HEK293T (cell line): ENCODE measurements at regions not wholly inside any gene's neighbourhood (a gene's known extent, or its start where the extent isn't known, plus 50 kb on each side); places are given as distances from the start of the nearest gene placed in this dataset.
"Not testable (repeated sequence)": the region's sequence is repeated elsewhere in the genome, so short reads cannot be mapped to it uniquely, and the experiment has no call there.

ENCODE experiments used
- CTCF ChIA-PET: fragments of 350-600 bp; formaldehyde crosslinking; extraction: SDS; loops from one replicate; lab custom pipeline; 2021; ENCODE audit warnings: antibody characterized with exemption, inconsistent platforms; lab: Yijun Ruan, JAX
- POLR2A ChIA-PET: fragments of 350-600 bp; formaldehyde crosslinking; extraction: SDS; loops from one replicate; lab custom pipeline; 2020; ENCODE audit warnings: antibody characterized with exemption, inconsistent platforms; lab: Yijun Ruan, JAX
- DNase-seq: peaks from one replicate; pipeline ENCODE4 v3.0.0; 2012; ENCODE audit warnings: mixed read lengths; ENCODE audit errors: extremely low spot score
- ARNT ChIP-seq: fragments of 450-650 bp; IDR thresholded peaks from 2 replicates; pipeline ENCODE4 v1.6.1; 2017; ENCODE audit warnings: mild to moderate bottlenecking
- BHLHE40 ChIP-seq: fragments of 450-650 bp; IDR thresholded peaks from 2 replicates; pipeline ENCODE4 v1.6.1; 2016; ENCODE audit warnings: mild to moderate bottlenecking, moderate library complexity, borderline replicate concordance
- CTBP1 ChIP-seq: fragments of 450-650 bp; IDR thresholded peaks from 2 replicates; pipeline ENCODE4 v1.6.1; 2016; ENCODE audit warnings: borderline replicate concordance
- ELF4 ChIP-seq: fragments of 450-650 bp; IDR thresholded peaks from 2 replicates; pipeline ENCODE4 v1.6.1; 2017; ENCODE audit warnings: antibody characterized with exemption
- FOXA1 ChIP-seq: fragments of 450-650 bp; IDR thresholded peaks from 2 replicates; pipeline ENCODE4 v1.6.1; 2016; ENCODE audit warnings: mild to moderate bottlenecking
- FOXK2 ChIP-seq: fragments of 450-650 bp; IDR thresholded peaks from 2 replicates; pipeline ENCODE4 v1.6.1; 2016; ENCODE audit warnings: mild to moderate bottlenecking
- FOXM1 ChIP-seq: fragments of 450-650 bp; IDR thresholded peaks from 2 replicates; pipeline ENCODE4 v1.6.1; 2017; ENCODE audit warnings: mild to moderate bottlenecking, borderline replicate concordance
- HDGF ChIP-seq: fragments of 450-650 bp; IDR thresholded peaks from 2 replicates; pipeline ENCODE4 v1.6.1; 2017; ENCODE audit warnings: antibody characterized with exemption, borderline replicate concordance
- L3MBTL2 ChIP-seq: fragments of 450-650 bp; conservative IDR thresholded peaks from 2 replicates; pipeline ENCODE4 v1.6.1; 2016; ENCODE audit warnings: mild to moderate bottlenecking
- LEF1 ChIP-seq: fragments of 450-650 bp; IDR thresholded peaks from 2 replicates; pipeline ENCODE4 v1.6.1; 2017; ENCODE audit warnings: mild to moderate bottlenecking, borderline replicate concordance
- NFRKB ChIP-seq: fragments of 450-650 bp; IDR thresholded peaks from 2 replicates; pipeline ENCODE4 v1.6.1; 2016; ENCODE audit warnings: mild to moderate bottlenecking, moderate library complexity
- SP1 ChIP-seq: fragments of 450-650 bp; IDR thresholded peaks from 2 replicates; pipeline ENCODE4 v1.6.1; 2017
- SUZ12 ChIP-seq: fragments of 450-650 bp; IDR thresholded peaks from 2 replicates; pipeline ENCODE4 v1.6.1; 2016; ENCODE audit warnings: mild to moderate bottlenecking
- TARDBP ChIP-seq: fragments of 450-650 bp; IDR thresholded peaks from 2 replicates; pipeline ENCODE4 v1.6.1; 2016
- ZNF384 ChIP-seq: fragments of 450-650 bp; IDR thresholded peaks from 2 replicates; pipeline ENCODE4 v1.6.1; 2016
- TF ChIP-seq, protein P1 (sequence below): fragments of 450-650 bp; IDR thresholded peaks from 2 replicates; pipeline ENCODE4 v1.6.1; 2016

DNA sequence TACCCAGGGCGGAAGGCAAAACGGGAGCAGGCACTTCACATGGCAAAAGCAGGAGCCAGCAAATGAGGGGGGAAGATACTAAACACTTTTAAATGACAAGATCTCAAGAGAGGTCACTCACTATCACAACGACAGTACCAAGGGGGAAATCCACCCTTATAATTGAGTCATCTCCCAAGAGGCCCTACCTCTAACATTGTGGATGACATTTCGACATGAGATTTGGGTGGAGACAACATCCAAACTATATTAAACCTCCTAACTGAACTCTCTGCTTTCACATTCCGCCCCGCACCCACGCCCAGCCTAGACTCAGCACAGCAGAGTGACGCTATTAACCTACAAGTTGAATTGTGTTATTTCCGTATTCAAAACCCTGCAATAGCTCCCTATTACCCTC lies 76.7 kb upstream of the SCAF11 start:
- TF ChIP-seq HDGF = no peak
- TF ChIP-seq L3MBTL2 = no peak
- TF ChIP-seq LEF1 = no peak
- no peak for TF ChIP-seq ELF4
- no peak for TF ChIP-seq ARNT
- TF ChIP-seq NFRKB = no peak
- TF ChIP-seq BHLHE40 = no peak
- TF ChIP-seq SP1 = no peak
- no peak for TF ChIP-seq FOXM1
- TF ChIP-seq SUZ12 = no peak
- no peak for DNase-seq
- ChIA-PET CTCF (no interaction called here), POLR2A (no interaction called here)

DNA sequence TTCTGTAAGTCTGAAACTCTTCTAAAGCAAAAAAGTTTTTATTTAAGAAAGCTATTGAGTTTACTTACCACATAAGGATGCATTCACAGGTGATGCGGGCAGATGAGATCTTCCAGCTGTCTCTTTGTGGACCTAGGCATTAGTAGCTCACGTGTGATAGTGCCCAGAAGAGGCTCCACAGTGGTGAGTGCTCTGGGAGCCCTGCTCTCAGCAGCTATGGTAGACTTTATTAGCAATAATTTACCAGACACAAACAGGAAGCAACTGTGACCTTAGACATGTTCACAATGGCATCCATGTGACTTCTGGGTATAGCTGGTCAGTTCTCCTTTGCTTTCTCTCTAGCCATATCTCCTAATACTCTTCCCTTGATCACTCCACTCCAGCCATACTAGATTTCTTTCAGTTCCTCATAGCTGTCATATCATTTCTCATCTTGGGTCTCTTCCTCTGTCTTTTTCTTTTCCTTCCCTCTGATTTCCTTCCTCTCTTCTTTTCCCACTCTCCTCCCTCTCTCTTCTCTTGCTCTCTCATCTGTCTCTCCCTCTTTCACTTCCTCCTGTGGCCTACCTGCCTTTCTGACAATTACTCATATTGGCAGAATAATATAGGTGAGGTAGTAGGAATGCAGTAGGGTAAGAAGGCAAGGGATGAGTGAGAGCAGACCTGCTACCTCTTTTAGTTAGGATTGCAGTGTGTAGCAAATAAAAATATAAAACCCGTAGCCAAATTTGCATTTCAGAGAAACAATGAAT lies 75.2 kb upstream of the SCAF11 start:
- CTCF ChIA-PET = no interaction called here
- DNase-seq = no peak
- TF ChIP-seq FOXK2 (no peak), ELF4 (no peak), ARNT (no peak), ZNF384 (no peak)
- TF ChIP-seq, protein P1, sequence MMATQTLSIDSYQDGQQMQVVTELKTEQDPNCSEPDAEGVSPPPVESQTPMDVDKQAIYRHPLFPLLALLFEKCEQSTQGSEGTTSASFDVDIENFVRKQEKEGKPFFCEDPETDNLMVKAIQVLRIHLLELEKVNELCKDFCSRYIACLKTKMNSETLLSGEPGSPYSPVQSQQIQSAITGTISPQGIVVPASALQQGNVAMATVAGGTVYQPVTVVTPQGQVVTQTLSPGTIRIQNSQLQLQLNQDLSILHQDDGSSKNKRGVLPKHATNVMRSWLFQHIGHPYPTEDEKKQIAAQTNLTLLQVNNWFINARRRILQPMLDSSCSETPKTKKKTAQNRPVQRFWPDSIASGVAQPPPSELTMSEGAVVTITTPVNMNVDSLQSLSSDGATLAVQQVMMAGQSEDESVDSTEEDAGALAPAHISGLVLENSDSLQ = no peak
- POLR2A ChIA-PET = no interaction called here

DNA sequence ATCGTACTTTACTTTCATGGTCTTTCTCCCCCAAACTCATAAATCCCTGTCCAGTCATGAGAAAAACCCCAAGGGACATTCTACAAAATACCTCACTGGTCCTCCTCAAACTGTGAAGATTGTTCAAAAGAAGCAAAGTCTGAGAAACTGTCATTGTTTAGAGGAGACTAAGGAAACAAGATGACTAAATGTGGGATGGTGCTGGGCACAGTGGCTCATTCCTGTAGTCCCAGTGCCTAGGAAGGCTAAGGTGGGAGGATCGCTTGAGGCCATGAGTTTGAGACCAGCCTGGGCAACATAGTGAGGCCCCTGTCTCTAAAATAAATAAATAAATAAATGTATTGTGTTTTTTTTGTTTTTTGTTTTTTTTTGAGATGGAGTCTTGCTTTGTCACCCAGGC lies 74.2 kb upstream of the SCAF11 start:
- POLR2A ChIA-PET = no interaction called here
- TF ChIP-seq CTBP1 = no peak
- no peak for TF ChIP-seq SP1
- TF ChIP-seq ZNF384 = no peak
- no peak for TF ChIP-seq ARNT
- no peak for TF ChIP-seq TARDBP
- TF ChIP-seq BHLHE40 = no peak
- no peak for TF ChIP-seq ELF4
- TF ChIP-seq FOXM1 = no peak
- no peak for TF ChIP-seq NFRKB
- no peak for TF ChIP-seq HDGF
- no peak for TF ChIP-seq FOXK2
- TF ChIP-seq, protein P1 = no peak
- no peak for TF ChIP-seq FOXA1
- no peak for TF ChIP-seq LEF1
- no peak for TF ChIP-seq L3MBTL2
- TF ChIP-seq SUZ12 = no peak
- CTCF ChIA-PET = no interaction called here
- DNase-seq = no peak

DNA sequence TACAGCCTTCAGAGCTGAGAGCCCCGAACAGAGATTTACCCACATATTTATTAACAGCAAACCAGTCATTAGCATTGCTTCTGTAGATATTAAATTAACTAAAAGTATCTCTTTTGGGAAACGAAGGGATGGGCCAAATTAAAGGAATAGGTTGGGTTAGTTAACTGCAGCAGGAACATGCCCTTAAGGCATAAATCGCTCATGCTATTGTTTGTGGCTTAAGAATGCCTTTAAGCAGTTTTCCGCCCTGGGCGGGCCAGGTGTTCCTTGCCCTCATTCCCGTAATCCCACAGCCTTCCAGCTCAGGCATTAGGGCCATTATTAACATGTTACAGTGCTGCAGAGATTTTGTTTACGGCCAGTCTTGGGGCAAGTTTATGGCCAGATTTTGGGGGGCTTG lies 68.3 kb upstream of the SCAF11 start:
- CTCF ChIA-PET, DNase-seq, POLR2A ChIA-PET: not testable (repeated sequence)

DNA sequence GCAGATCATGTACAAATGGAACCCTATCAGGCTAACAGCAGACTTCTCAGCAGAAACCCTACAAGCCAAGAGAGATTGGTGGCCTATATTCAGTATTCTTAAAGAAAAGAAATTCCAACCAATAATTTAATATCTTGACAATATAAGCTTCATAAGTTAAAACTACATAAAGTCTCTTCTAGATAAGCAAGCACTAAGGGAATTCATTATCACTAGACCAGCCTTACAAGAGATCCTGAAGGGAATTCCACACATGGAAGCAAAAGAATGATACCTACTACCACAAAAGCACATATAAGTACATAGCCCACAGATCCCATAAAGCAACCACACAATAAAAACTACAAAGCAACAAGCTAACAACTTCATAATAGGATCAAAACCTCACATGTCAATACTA lies 60.4 kb upstream of the SCAF11 start:
- no peak for DNase-seq
- POLR2A ChIA-PET = no interaction called here
- CTCF ChIA-PET = no interaction called here
- no peak for TF ChIP-seq BHLHE40

DNA sequence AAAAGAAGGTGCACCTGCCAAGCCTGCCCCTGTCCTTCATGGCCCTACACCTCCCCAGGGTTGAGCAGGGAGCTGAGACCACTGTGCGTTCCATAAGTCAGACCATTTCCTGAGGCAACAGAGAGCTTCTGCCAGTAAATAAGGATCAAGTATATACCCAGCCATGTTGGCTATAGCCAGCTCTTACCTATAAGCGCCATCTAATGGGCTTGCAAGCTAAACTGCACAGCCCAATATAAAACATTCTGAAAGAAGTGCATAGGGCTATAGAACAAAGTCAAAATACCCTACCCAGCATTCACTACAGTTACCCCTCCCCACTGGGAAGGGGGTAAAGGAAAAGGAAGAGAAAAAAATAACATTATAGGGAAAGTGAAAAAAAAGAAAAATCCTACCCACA lies 59.3 kb upstream of the SCAF11 start:
- ChIA-PET CTCF (no interaction called here), POLR2A (no interaction called here)
- no peak for TF ChIP-seq HDGF
- TF ChIP-seq FOXM1 = no peak
- TF ChIP-seq CTBP1 = no peak
- TF ChIP-seq BHLHE40 = no peak
- no peak for TF ChIP-seq SUZ12
- no peak for TF ChIP-seq TARDBP
- TF ChIP-seq ELF4 = no peak
- no peak for TF ChIP-seq ARNT
- TF ChIP-seq ZNF384 = no peak
- TF ChIP-seq FOXK2 = no peak
- TF ChIP-seq, protein P1 = no peak
- TF ChIP-seq SP1 = no peak
- no peak for TF ChIP-seq LEF1
- TF ChIP-seq NFRKB = no peak
- TF ChIP-seq L3MBTL2 = no peak
- no peak for DNase-seq

DNA sequence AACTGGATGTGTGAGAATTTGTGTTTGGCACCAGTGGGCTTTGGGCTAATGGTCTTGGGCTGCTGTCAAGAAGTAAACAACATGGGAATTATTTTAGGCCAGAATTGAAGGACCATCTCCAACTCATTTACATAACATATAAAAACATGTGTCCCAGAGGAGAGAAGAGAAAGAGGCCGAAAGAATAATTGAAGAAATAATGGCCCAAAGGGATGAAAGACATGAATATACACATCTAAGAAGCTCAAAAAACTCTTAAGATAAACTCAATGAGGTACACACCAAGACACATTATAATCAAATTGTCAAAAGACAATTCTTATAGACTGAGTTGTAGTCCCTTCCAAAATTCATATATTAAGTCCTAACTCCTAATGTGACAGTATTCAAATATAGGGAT lies 56.1 kb upstream of the SCAF11 start:
- CTCF ChIA-PET = no interaction called here
- TF ChIP-seq L3MBTL2 = no peak
- TF ChIP-seq FOXK2 = no peak
- no peak for TF ChIP-seq TARDBP
- no peak for TF ChIP-seq ARNT
- TF ChIP-seq LEF1 = no peak
- DNase-seq = no peak
- POLR2A ChIA-PET = no interaction called here
